Endodermal cell (in vitro differentiated cells): ENCODE measurements at regions not wholly inside any gene's neighbourhood (a gene's known extent, or its start where the extent isn't known, plus 50 kb on each side); places are given as distances from the start of the nearest gene placed in this dataset.

Source experiments
- DNase-seq: peaks from one replicate; pipeline ENCODE4 v3.0.0-alpha.2; 2017
- H3K27ac ChIP-seq: 2 replicates; pipeline ENCODE4 v1.5.1; 2013; ENCODE audit warnings: mild to moderate bottlenecking, low read depth, low read length, moderate library complexity
- H3K27me3 ChIP-seq: 2 replicates; pipeline ENCODE4 v1.6.1; 2013; ENCODE audit warnings: mild to moderate bottlenecking, low read length, moderate library complexity; ENCODE audit not compliant: insufficient read depth, control insufficient read depth, poor library complexity, severe bottlenecking
- H3K36me3 ChIP-seq: 2 replicates; pipeline ENCODE4 v1.7.0; 2013; ENCODE audit warnings: mild to moderate bottlenecking, low read length, moderate library complexity; ENCODE audit not compliant: control insufficient read depth, insufficient read depth
- H3K4me1 ChIP-seq: one replicate; pipeline ENCODE4 v1.7.0; 2013; ENCODE audit warnings: low read length; ENCODE audit not compliant: control insufficient read depth, insufficient read depth
- H3K4me3 ChIP-seq: 2 replicates; pipeline ENCODE4 v1.5.1; 2013; ENCODE audit warnings: mild to moderate bottlenecking, low read length, moderate library complexity
- H3K9ac ChIP-seq: 2 replicates; pipeline ENCODE4 v1.6.1; 2013; ENCODE audit warnings: mild to moderate bottlenecking, low read length, moderate library complexity; ENCODE audit not compliant: poor library complexity, severe bottlenecking; ENCODE audit errors: extremely low read depth
- H3K9me3 ChIP-seq: 2 replicates; pipeline ENCODE4 v1.6.1; 2013; ENCODE audit warnings: mild to moderate bottlenecking, low read length, moderate library complexity; ENCODE audit not compliant: control insufficient read depth
- H3K27ac Mint-ChIP-seq: 2 replicates; pipeline ENCODE4 v1.8.0; 2020; ENCODE audit warnings: mixed read lengths
- H3K27me3 Mint-ChIP-seq: 2 replicates; pipeline ENCODE4 v1.8.0; 2021; ENCODE audit warnings: mild to moderate bottlenecking, mixed read lengths; ENCODE audit not compliant: insufficient read depth
- H3K36me3 Mint-ChIP-seq: 2 replicates; pipeline ENCODE4 v1.8.0; 2020; ENCODE audit warnings: low read depth, mixed read lengths
- H3K4me1 Mint-ChIP-seq: 2 replicates; pipeline ENCODE4 v1.8.0; 2020; ENCODE audit warnings: mixed read lengths
- H3K4me3 Mint-ChIP-seq: 2 replicates; pipeline ENCODE4 v1.8.0; 2020; ENCODE audit warnings: mild to moderate bottlenecking, moderate library complexity, mixed read lengths
- H3K9me3 Mint-ChIP-seq: 2 replicates; pipeline ENCODE4 v1.8.0; 2020; ENCODE audit warnings: mild to moderate bottlenecking, mixed read lengths
- CTCF ChIP-seq: fragments of 200-600 bp; sonication (generic); conservative IDR thresholded peaks from 2 replicates; pipeline ENCODE4 v1.5.0; 2021; ENCODE audit warnings: antibody characterized with exemption, mild to moderate bottlenecking
- WGBS, 2 experiments: methylation state at CpG; one replicate each; pipeline versions ENCODE4 v1.1.5 to v1.1.7; 2013; ENCODE audit warnings: missing lambda C conversion rate in 2 of 2, mixed read lengths in 1 of 2; ENCODE audit not compliant: insufficient coverage in 1 of 2, insufficient read length in 1 of 2; 5-methylcytosine and 5-hydroxymethylcytosine counted together

GRCh38 chr15:27679731-27680471 lies 419.2 kb downstream of the OCA2 start:
- Histone ChIP-seq H3K27ac (peak overlapping the region; percentile 33), H3K4me3 (no peak overlapping the region), H3K36me3 (no peaks in the 10 kb centered on the region), H3K27me3 (no peaks in the 10 kb centered on the region), H3K9me3 (peaks cover 15% of the 10 kb centered on the region), H3K9ac (no peak overlapping the region), H3K4me1 (peaks cover 5% of the 10 kb centered on the region)
- 40 to 48% methylated on average over 12 to 19 of the region's 19 CpGs for WGBS, 2 experiments
- no peak overlapping the region for H3K27ac Mint-ChIP-seq
- no peaks in the 10 kb centered on the region for H3K9me3 Mint-ChIP-seq
- peaks cover 26% of the 10 kb centered on the region for H3K4me1 Mint-ChIP-seq
- peaks cover 2% of the 10 kb centered on the region for H3K27me3 Mint-ChIP-seq
- no peaks in the 10 kb centered on the region for H3K36me3 Mint-ChIP-seq
- TF ChIP-seq CTCF = peak; percentile 25
- DNase-seq = peak; percentile 71
- H3K4me3 Mint-ChIP-seq = no peak overlapping the region

- Mint-ChIP-seq H3K27ac (no peak overlapping the region), H3K4me1 (peaks cover 20% of the 10 kb centered on the region), H3K9me3 (no peaks in the 10 kb centered on the region), H3K4me3 (no peak overlapping the region), H3K27me3 (peaks cover 2% of the 10 kb centered on the region), H3K36me3 (no peaks in the 10 kb centered on the region)
- no peaks in the 10 kb centered on the region for H3K36me3 ChIP-seq
- H3K9ac ChIP-seq = no peak overlapping the region
- peaks cover 10% of the 10 kb centered on the region for H3K9me3 ChIP-seq
- no peak for TF ChIP-seq CTCF
- peaks cover 6% of the 10 kb centered on the region for H3K4me1 ChIP-seq
- DNase-seq = peak; percentile 23
- 68 to 85% methylated on average over 4 of the region's 4 CpGs for whole genome bisulfite sequencing, 2 experiments
- H3K27me3 ChIP-seq = no peaks in the 10 kb centered on the region
- no peak overlapping the region for H3K27ac ChIP-seq
- no peak overlapping the region for H3K4me3 ChIP-seq
Measured at GRCh38 chr15:27679203-27679602, 419.9 kb downstream of the OCA2 start.

GRCh38 chr15:27677951-27678350 lies 421.2 kb downstream of the OCA2 start:
- Mint-ChIP-seq H3K9me3 (no peaks in the 10 kb centered on the region), H3K27ac (no peak overlapping the region), H3K4me1 (peaks cover 18% of the 10 kb centered on the region), H3K27me3 (peaks cover 2% of the 10 kb centered on the region), H3K4me3 (no peak overlapping the region), H3K36me3 (no peaks in the 10 kb centered on the region)
- Histone ChIP-seq H3K4me3 (no peak overlapping the region), H3K27me3 (no peaks in the 10 kb centered on the region), H3K9me3 (no peaks in the 10 kb centered on the region), H3K9ac (no peak overlapping the region), H3K27ac (no peak overlapping the region), H3K36me3 (no peaks in the 10 kb centered on the region), H3K4me1 (peaks cover 6% of the 10 kb centered on the region)
- 96 to 100% methylated on average over 1 to 6 of the region's 6 CpGs for WGBS, 2 experiments
- peak; percentile 0 for TF ChIP-seq CTCF
- DNase-seq = no peak
